HFFc6 (cell line): ENCODE measurements at regions not wholly inside any gene's neighbourhood (a gene's known extent, or its start where the extent isn't known, plus 50 kb on each side); places are given as distances from the start of the nearest gene placed in this dataset.
A peak's percentile ranks its signal among the peaks of the same experiment; 100 is the strongest.

Experiments used
- DNase-seq: peaks from one replicate; pipeline ENCODE4 v3.0.0-alpha.2; 2018
- H3K27ac Mint-ChIP-seq: 2 replicates; pipeline ENCODE4 v1.8.0; 2020; ENCODE audit warnings: mild to moderate bottlenecking, mixed read lengths
- H3K27me3 Mint-ChIP-seq: 2 replicates; pipeline ENCODE4 v1.8.0; 2021; ENCODE audit warnings: mild to moderate bottlenecking, moderate library complexity, mixed read lengths; ENCODE audit not compliant: insufficient read depth
- H3K36me3 Mint-ChIP-seq: 2 replicates; pipeline ENCODE4 v1.8.0; 2021; ENCODE audit warnings: low read depth, mixed read lengths
- H3K4me1 Mint-ChIP-seq: 2 replicates; pipeline ENCODE4 v1.8.0; 2020; ENCODE audit warnings: low read depth, mixed read lengths
- H3K4me3 Mint-ChIP-seq: 2 replicates; pipeline ENCODE4 v1.8.0; 2020; ENCODE audit warnings: mild to moderate bottlenecking, moderate library complexity, mixed read lengths
- H3K9me3 Mint-ChIP-seq: 2 replicates; pipeline ENCODE4 v1.8.0; 2020; ENCODE audit warnings: mild to moderate bottlenecking, mixed read lengths
- CTCF ChIP-seq: fragments of 200-600 bp; sonication (generic); IDR thresholded peaks from 2 replicates; pipeline ENCODE4 v1.5.0; 2021; ENCODE audit warnings: antibody characterized with exemption, mild to moderate bottlenecking

DNA sequence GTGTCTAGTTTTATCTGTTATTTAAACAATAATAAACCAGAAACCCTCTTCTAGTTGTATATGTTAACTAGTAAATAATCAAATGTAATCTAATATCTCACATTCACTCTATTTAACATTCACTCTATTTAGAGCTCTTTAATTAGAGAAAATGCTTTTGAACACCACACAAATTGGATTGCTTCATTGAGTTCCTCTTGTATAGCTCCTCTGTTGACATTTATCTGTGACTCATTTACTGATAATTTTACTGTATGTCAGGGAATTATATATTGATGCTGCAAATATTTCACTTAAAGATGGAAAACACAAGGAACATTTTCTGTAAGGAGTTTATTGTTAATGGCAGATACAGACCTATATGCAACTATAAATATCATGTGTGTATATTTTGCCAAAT lies 594.6 kb downstream of the COL12A1 start:
- Mint-ChIP-seq H3K27me3 (no peaks in the 10 kb centered on the region), H3K27ac (no peak overlapping the region)

GRCh38 chr6:74610352-74610751 lies 595.5 kb downstream of the COL12A1 start:
- DNase-seq, result no peak
- Mint-ChIP-seq H3K4me3 (no peak overlapping the region), H3K9me3 (no peaks in the 10 kb centered on the region), H3K4me1 (peaks cover 58% of the 10 kb centered on the region), H3K36me3 (no peaks in the 10 kb centered on the region), H3K27ac (no peak overlapping the region; the same call in 1 of the 2 replicates), H3K27me3 (no peaks in the 10 kb centered on the region)
- TF ChIP-seq CTCF, result no peak

More for the DNA sequence above, 594.6 kb downstream of the COL12A1 start:
- no peak overlapping the region for H3K4me3 Mint-ChIP-seq
- H3K36me3 Mint-ChIP-seq, result no peaks in the 10 kb centered on the region
- peaks cover 49% of the 10 kb centered on the region for H3K4me1 Mint-ChIP-seq
- TF ChIP-seq CTCF, result no peak
- no peak for DNase-seq
- no peaks in the 10 kb centered on the region for H3K9me3 Mint-ChIP-seq

DNA sequence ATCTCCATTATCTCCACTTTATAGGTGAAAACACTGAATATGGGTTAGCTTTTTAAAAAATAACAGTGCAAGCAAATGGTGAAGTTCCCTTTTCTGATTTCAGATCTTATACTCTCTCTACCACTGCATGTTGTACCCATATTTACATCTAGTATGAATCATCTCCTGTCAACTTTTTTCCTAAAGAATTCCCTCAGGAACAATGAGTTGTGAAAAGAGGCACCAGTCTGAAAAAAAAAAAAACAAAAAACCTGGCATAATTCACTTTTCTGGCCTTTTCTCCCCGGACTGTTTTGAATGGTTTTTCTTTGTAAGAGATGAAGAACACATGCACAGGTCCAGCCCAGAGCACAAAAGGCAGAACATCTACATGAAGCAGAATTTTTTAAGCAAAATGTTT lies 596.0 kb downstream of the COL12A1 start:
- Mint-ChIP-seq H3K4me3 (no peak overlapping the region), H3K36me3 (no peaks in the 10 kb centered on the region), H3K9me3 (no peaks in the 10 kb centered on the region), H3K4me1 (peaks cover 62% of the 10 kb centered on the region), H3K27me3 (no peaks in the 10 kb centered on the region), H3K27ac (no peak overlapping the region)
- no peak for TF ChIP-seq CTCF
- no peak for DNase-seq

GRCh38 chr6:74607934-74608333 lies 597.9 kb downstream of the COL12A1 start:
- H3K27ac Mint-ChIP-seq, result peak overlapping the region; percentile 32; the same call in 1 of the 2 replicates
- peak; percentile 24 for DNase-seq

DNA sequence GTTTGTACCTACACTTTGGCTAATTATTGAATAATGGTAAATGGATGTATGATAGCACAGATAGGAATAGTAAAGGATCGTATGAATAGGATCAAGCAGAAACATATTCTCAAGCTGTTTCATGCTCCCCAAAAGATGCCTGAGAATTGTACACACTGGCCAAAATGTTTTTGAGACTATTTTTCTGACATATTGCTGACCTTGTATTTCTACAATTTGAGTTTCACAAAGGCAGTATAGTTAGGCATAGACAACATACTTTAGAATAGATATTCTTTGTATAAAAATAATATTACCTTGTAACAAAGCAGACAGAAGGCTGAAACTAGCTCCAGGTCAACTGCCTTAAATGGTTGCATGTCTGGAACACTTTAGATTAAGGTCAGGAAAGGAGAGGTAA lies 598.4 kb downstream of the COL12A1 start:
- H3K9me3 Mint-ChIP-seq, result no peaks in the 10 kb centered on the region
- H3K36me3 Mint-ChIP-seq, result no peaks in the 10 kb centered on the region
- H3K4me3 Mint-ChIP-seq, result peak overlapping the region; percentile 74; the same call in 1 of the 2 replicates
- no peak for DNase-seq
- TF ChIP-seq CTCF, result no peak
- no peaks in the 10 kb centered on the region for H3K27me3 Mint-ChIP-seq
- peak overlapping the region; percentile 32; the same call in 1 of the 2 replicates for H3K27ac Mint-ChIP-seq
- H3K4me1 Mint-ChIP-seq, result peaks cover 85% of the 10 kb centered on the region

More at GRCh38 chr6:74607934-74608333, 597.9 kb downstream of the COL12A1 start:
- Mint-ChIP-seq H3K27me3 (no peaks in the 10 kb centered on the region), H3K36me3 (no peaks in the 10 kb centered on the region), H3K4me3 (peak overlapping the region; percentile 7; the same call in 1 of the 2 replicates), H3K4me1 (peaks cover 82% of the 10 kb centered on the region), H3K9me3 (no peaks in the 10 kb centered on the region)
- no peak for TF ChIP-seq CTCF
